Kasumi-1 (cell line): ENCODE measurements at regions not wholly inside any gene's neighbourhood (a gene's known extent, or its start where the extent isn't known, plus 50 kb on each side); places are given as distances from the start of the nearest gene placed in this dataset.
"Not testable (repeated sequence)": the region's sequence is repeated elsewhere in the genome, so short reads cannot be mapped to it uniquely, and the experiment has no call there.

Experiments used
- DNase-seq, 2 experiments: peaks; one replicate each; lab custom pipeline; 2025; lab: John Stamatoyannopoulos, UW

DNA sequence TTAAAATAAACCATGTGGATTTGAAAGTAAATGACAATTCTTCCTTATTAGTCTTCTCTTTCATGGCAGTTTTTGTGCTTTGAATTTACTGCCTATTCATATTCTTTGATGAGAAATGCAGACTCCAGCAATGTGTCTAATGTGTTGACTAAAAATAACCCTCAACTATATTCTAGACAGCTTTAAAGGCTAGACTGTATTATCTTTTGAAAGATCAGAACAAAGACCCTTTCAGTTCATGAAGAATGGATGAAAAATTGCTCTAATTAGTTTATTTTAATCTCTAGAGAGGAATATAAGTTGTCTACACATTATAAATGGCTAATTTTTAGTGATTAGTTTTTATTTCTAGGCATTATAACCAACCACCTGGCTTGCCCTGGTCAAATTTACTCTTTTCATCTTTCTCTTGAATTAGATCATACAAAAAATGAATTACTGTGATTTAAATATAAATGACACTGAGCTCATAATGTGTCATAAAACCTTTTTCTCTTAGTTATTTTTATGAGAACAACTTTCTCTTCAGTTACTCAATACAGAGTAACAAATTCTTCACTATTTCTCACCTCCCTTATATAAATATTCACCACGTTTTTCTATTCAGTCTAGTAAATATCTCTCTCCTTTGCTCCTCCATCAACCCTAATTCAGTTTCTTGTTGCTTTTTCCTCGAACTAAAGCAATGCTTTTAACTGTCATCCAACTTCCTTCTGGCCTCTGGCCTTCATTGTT, 428.5 kb upstream of the TMPRSS15 start:
- DNase-seq = no peak

DNA sequence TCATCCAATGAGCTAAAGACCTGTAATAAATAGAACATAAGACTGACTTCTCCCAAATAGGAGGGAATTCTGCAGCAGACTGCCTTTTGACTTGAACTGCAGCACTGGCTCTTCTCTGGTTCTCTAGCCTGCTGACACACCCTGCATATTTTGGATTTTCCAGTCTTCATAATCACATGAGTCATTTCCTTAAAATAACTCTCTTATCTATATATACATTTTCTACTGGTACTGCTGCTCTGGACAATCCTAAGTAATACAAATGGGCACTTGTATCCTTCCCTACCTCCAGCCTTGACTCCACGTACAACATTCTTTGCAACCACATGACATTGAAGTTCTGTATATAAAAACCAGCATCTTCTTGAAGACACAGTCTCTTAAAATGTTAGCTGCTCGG, 429.4 kb upstream of the TMPRSS15 start:
- DNase-seq = no peak

DNA sequence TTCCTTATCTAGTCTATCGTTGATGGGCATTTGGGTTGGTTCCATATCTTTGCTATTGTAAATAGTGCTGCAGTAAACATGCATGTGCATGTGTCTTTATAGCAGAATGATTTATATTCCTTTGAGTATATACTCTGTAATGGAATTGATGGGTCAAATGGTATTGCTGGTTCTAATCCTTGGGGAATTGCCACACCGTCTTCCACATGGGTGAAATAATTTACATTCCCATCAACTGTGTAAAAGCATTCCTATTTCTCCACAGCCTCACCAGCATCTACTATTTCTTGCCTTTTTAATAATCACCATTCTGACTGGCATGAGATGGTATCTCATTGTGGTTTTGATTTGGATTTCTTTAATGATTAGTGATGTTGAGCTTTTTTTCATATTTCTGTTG, 430.5 kb upstream of the TMPRSS15 start:
- not testable (repeated sequence) for DNase-seq

DNA sequence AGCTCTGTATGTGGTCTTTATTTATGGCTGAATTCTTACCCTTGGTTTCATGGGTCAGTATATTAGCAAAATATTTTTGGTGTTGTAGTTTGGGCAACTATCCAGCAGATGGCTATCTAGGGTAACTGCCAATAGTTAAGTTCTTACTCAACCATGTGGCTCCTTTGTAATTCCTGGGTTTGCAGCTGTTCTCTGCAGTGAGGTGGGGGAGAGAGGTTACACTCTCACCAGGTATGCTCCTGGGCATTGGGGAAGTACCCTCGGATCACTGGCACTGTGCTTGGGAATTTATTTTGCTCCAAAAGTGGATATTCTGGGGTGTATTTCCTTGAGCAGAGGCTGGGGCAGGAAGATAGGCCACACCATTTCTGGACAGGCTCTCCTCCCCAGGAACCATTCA, 436.7 kb upstream of the TMPRSS15 start:
- peak; percentile 27 to 38 for DNase-seq

- not testable (repeated sequence) for DNase-seq
Observed at GRCh38 chr21:18857606-18858005, 454.0 kb upstream of the TMPRSS15 start.

DNA sequence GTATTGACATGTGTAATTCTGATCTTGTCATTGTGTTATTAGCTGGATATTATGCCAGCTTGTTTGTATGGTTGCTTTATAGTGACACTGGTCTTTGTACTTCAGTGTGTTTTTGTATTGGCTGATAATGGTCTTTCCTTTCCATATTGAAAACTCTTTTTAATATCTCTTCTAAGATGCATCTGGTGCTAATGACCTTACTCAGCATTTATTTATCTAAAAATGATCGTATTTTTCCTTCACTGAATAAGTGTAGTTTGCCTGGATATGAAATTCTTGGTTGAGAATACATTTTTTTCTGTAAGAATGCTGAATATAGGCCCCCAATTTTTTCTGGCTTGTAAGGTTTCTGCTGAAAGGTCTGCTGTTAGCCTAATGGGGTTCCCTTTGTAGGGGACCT, 465.5 kb upstream of the TMPRSS15 start:
- DNase-seq = no peak

- no peak for DNase-seq
Observed at GRCh38 chr21:18877917-18878316, 474.3 kb upstream of the TMPRSS15 start.

DNA sequence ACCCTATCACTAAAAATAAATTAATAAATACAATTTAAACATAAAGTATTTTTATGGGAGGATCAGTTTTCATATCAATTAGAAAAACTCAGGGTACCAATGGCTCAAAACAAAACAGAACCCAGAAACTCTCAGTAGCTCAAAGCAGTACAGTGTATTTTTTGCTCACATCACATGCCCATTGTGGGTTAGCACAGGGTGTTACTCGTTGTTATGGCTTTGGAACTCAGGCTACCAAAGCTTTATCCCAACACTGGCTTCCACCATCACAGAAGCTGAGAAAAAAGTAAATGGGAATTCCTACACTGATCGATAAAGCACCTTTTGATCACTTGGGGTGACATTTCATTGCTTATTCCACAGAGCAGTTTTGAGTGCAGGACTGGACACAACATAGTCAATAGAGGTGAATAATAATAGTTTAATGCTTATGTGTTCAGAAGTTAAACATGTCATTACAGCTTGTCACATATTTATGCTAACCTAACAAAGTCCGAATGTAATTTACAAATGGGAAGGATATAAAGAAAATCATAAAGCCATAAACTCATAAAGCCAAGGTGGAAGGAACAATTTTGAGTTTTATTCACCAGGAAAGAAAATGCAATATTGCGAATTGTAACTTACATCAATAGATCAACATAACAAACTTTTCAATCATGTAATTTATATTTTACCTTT, 484.5 kb upstream of the TMPRSS15 start:
- DNase-seq = no peak

DNA sequence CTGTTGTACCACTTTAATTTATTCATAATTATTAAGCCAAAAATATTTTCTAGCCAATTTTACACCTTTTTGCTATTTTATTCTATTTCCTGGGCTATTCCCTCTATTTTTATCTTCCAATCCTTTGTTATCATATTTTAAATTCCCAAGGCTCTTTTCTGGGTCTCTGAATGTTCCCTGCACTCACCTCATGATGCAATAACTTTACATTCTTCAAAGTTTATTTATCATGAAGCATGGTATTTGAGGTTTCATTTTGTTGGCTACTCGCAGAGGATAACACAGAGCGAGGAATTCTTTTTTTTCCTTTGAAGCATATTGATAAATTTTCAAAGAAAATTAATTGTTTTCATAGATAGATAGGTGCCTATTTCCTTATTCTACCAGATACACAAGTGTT, 489.8 kb upstream of the TMPRSS15 start:
- no peak for DNase-seq

DNA sequence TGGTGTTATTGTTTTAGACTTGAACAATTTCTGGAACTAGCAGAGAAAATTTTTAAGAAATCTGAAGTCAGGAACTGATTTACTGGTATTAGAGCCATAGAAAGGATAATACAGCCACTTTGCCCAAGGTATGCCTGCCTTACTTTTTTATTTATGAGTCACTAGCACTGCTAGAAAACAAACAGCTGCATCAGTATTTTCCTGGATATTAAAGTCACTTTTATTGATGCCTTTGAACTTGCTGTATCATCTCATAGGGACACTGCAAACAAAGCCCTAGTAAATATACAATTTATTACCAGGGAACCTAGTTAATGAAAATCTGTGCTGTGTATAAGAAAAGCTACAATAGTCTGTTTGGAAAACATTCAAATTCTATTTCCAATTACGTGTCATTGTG, 490.8 kb upstream of the TMPRSS15 start:
- no peak for DNase-seq

GRCh38 chr21:18899261-18899660, 495.7 kb upstream of the TMPRSS15 start:
- no peak for DNase-seq

- DNase-seq = no peak
Observed at GRCh38 chr21:18902660-18903059, 499.1 kb upstream of the TMPRSS15 start.

DNA sequence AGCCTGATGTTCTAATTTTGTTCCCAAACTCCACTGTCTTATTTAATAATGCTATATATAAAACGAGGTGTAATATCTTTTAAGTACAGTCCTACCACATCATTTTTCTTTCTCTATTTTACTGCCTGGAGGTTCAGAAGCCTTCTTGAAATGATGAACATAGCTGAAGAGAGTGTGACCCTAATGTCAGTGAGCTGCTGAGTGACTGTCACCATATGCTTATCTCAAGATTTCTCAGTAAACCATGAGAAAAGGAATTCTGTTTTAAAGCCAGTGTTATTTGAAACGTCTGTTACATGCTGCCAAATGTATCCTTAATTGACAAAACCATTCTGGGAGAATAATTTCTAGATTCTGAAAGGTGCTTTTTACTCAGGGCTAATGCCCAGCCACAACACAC, 503.5 kb upstream of the TMPRSS15 start:
- DNase-seq = no peak

DNA sequence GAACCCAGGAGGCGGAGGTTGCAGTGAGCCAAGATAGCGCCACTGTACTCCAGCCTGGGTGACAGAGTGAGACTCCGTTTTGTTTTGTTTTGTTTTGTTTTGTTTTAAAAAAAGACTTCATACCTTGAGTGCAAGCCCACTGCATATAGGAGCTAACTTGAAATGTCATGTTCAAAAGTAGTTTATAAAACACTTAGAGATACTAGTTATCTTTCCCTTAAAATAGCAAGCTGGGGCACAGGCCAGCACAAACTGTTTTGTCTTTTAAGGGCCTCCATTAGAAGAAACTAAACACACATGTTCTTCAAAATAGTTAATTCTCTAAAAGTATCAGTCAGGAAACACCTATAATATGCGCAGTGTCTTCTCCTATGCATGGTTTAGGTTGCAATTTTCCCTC, 505.1 kb upstream of the TMPRSS15 start:
- DNase-seq = no peak

- DNase-seq = no peak
Observed at GRCh38 chr21:18913914-18914313, 510.3 kb upstream of the TMPRSS15 start.

DNA sequence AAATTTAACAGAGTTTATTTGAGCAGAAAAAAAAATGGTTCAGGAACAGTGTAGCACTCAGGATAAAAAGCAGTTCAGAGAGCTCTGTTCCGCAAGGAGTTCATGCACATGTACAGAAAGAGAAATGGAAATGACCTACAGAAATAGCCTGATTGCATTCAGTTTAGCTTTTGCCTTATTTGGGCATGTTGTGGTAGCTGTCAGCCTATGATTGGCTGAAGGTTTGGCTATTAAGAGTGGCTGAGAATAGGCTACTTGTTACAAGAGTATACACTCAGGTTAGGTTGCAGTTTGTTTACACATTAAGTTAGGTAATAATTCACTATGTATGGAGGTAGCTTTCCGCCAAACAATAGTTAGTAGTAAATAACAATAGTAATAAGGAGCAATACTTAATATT, 511.0 kb upstream of the TMPRSS15 start:
- no peak for DNase-seq

GRCh38 chr21:18917622-18918021, 514.0 kb upstream of the TMPRSS15 start:
- DNase-seq = no peak

GRCh38 chr21:18931237-18931636, 527.7 kb upstream of the TMPRSS15 start:
- no peak for DNase-seq

GRCh38 chr21:18937337-18937736, 533.8 kb upstream of the TMPRSS15 start:
- no peak for DNase-seq

DNA sequence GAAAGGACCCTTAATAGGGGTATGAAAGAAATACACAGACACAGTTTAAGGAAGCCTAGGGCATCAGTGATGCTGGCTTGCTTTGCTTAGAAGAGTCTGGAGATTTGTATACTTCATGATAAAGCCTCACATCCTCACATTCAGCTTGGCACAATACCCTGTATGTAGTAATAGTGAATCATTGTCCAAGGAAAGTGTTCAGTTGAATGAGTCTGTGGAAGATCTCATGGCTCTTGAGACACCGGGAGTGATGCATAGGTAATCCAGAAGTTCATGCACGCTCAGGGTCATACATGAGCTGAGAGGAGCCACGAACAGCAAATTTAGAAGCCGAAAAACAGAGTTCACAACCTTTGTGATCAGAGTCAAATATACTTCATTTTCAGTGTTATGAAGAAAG, 537.2 kb upstream of the TMPRSS15 start:
- DNase-seq = no peak

- DNase-seq = no peak
Observed at GRCh38 chr21:18950045-18950740, 546.6 kb upstream of the TMPRSS15 start.

DNA sequence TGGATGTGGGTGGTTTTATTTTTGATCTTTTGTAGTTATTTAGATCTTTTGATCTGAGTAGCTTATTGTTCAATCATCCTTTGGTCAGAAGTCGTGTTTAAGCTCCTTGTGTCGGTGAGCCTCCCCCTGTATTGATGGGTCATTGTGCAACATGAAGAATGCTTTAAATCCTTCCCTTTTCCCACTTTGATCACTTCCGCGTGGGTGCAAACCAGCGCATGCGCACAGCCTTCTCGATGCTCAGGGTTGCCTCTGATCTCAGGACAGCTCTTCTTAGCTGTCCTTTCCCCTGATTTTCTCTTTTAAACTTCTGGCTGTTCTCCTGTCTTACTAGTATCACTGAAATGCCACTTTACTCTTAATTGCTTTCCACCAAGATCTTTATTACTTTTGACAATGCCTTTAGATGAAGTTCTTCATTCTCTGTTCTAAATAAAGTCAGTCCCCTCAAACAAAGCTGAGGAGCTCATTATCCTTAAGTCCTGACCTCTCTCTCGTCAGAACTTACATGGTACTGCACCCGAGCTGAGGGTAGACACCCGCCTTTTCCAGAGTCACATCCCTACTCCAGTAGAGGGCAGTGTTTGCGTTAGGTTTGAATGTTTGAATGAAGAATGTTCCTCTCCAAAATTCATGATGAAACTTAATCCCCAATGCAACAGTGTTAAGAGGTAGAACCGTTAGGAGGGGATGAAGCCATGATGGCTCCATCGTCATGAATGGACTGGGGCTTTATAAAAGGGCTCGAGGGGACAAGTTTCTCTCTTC, 547.9 kb upstream of the TMPRSS15 start:
- peak; percentile 61 to 63 for DNase-seq
